GM12878 (cell line): ENCODE measurements at regions not wholly inside any gene's neighbourhood (a gene's known extent, or its start where the extent isn't known, plus 50 kb on each side); places are given as distances from the start of the nearest gene placed in this dataset.

Experiments
- ATAC-seq: fragments of 200-7000 bp; cut with Tn5 transposase; 3 replicates; pipeline ENCODE4 v1.9.1; 2020; ENCODE audit warnings: mild to moderate bottlenecking, moderate library complexity
- BruUV-seq: library from RNA; stranded (reverse); fragments of 400-500 nt; replicated peaks from 2 replicates; lab custom pipeline; 2021; lab: Mats Ljungman, UMichigan
- CTCF ChIA-PET: fragments of 300-600 bp; sonication (Branson Sonifier 250); formaldehyde crosslinking; extraction: SDS; loops from one replicate; lab custom pipeline; 2021; ENCODE audit warnings: inconsistent platforms; lab: Yijun Ruan, JAX
- POLR2A ChIA-PET: fragments of 350-600 bp; formaldehyde crosslinking; extraction: SDS; loops from one replicate; lab custom pipeline; 2021; ENCODE audit warnings: inconsistent platforms; lab: Charles Lee
- RAD21 ChIA-PET: fragments of 300-600 bp; sonication (Branson Sonifier 250); formaldehyde crosslinking; loops from one replicate; lab custom pipeline; 2023; ENCODE audit warnings: antibody characterized with exemption; ENCODE audit not compliant: unreplicated experiment; lab: Charles Lee
- SMC1A ChIA-PET: fragments of 300-600 bp; sonication (Branson Sonifier 250); formaldehyde crosslinking; loops from one replicate; lab custom pipeline; 2023; ENCODE audit not compliant: unreplicated experiment, uncharacterized antibody; lab: Charles Lee
- DNase-seq: peaks from one replicate; pipeline ENCODE4 v3.0.0-alpha.2; 2011; ENCODE audit warnings: low read depth, low spot score
- FAIRE-seq: peaks from 3 replicates; lab custom pipeline; 2011; peaks lifted over from hg19 to GRCh38; lab: Jason Lieb, UNC
- H2AFZ ChIP-seq: 2 replicates; pipeline ENCODE4 v1.6.0; 2011; ENCODE audit warnings: low read depth, low read length, control low read depth; ENCODE audit not compliant: control insufficient read depth
- H3K27ac ChIP-seq: 2 replicates; pipeline ENCODE4 v1.5.1; 2011; ENCODE audit warnings: control low read depth; ENCODE audit not compliant: control insufficient read depth, insufficient read depth
- H3K27me3 ChIP-seq, 2 experiments: replicated peaks in 1 of 2; 2 replicates each; pipeline versions ENCODE4 v1.6.0 to v1.6.1; 2011; ENCODE audit warnings: low read length in 1 of 2; ENCODE audit not compliant: control insufficient read depth in 2 of 2, insufficient read depth in 2 of 2
- H3K36me3 ChIP-seq, 2 experiments: 2 replicates each; pipeline ENCODE4 v1.5.1; 2011; ENCODE audit warnings: low read length in 1 of 2; ENCODE audit not compliant: control insufficient read depth in 2 of 2, insufficient read depth in 2 of 2
- H3K4me1 ChIP-seq: 2 replicates; pipeline ENCODE4 v1.6.1; 2011; ENCODE audit warnings: mild to moderate bottlenecking, low read length, moderate library complexity, mixed read lengths; ENCODE audit not compliant: control insufficient read depth, insufficient read depth
- H3K4me2 ChIP-seq: 2 replicates; pipeline ENCODE4 v1.6.0; 2011; ENCODE audit warnings: control low read depth; ENCODE audit not compliant: control insufficient read depth, insufficient read depth
- H3K4me3 ChIP-seq: fragments of 200-600 bp; sonication (generic); 2 replicates; pipeline ENCODE4 v1.5.1; 2016
- H3K79me2 ChIP-seq: 2 replicates; pipeline ENCODE4 v1.6.0; 2011; ENCODE audit warnings: low read length; ENCODE audit not compliant: control insufficient read depth, insufficient read depth
- H3K9ac ChIP-seq: 2 replicates; pipeline ENCODE4 v1.8.0; 2011; ENCODE audit warnings: low read length, control low read depth, mixed read lengths; ENCODE audit not compliant: control insufficient read depth, insufficient read depth
- H3K9me3 ChIP-seq: replicated peaks from 3 replicates; pipeline ENCODE4 v1.5.1; 2011; ENCODE audit warnings: mild to moderate bottlenecking, low read length; ENCODE audit not compliant: control insufficient read depth, insufficient read depth
- H4K20me1 ChIP-seq: 2 replicates; pipeline ENCODE4 v1.6.0; 2011; ENCODE audit not compliant: control insufficient read depth, insufficient read depth
- BCL11A ChIP-seq: IDR thresholded peaks from 2 replicates; pipeline ENCODE4 v1.6.1; 2011; ENCODE audit warnings: low read depth, low read length
- ETV6 ChIP-seq, 2 experiments: fragments of 450-650 bp in 1 of 2; IDR thresholded peaks in 1 of 2; conservative IDR thresholded peaks in 1 of 2; 2 replicates each; pipeline ENCODE4 v1.6.1; 2014; ENCODE audit warnings: antibody characterized with exemption in 1 of 2, borderline replicate concordance in 1 of 2, low read depth in 1 of 2, mild to moderate bottlenecking in 1 of 2, moderate library complexity in 1 of 2
- JUND ChIP-seq: IDR thresholded peaks from 2 replicates; pipeline ENCODE4 v1.6.1; 2012; ENCODE audit warnings: low read depth, mild to moderate bottlenecking, low read length, improper control_type of control experiment, moderate library complexity
- MYB ChIP-seq: fragments of 150-350 bp; IDR thresholded peaks from 2 replicates; pipeline ENCODE4 v1.6.1; 2014; ENCODE audit warnings: mild to moderate bottlenecking, low read depth, low read length, borderline replicate concordance
- NR2F1 ChIP-seq: fragments of 450-650 bp; conservative IDR thresholded peaks from 2 replicates; pipeline ENCODE4 v1.6.1; 2017; ENCODE audit warnings: mild to moderate bottlenecking
- POLR2A ChIP-seq: IDR thresholded peaks from 2 replicates; pipeline ENCODE4 v1.6.1; 2011; ENCODE audit warnings: low read depth, mild to moderate bottlenecking, low read length
- WGBS: methylation state at CpG from one replicate; pipeline ENCODE4 v1.1.6; 2016; ENCODE audit warnings: low lambda C conversion rate; ENCODE audit not compliant: insufficient replicate concordance, insufficient coverage; ENCODE audit errors: missing lambda C conversion rate; 5-methylcytosine and 5-hydroxymethylcytosine counted together
- in situ Hi-C: fragments of 300-500 bp; cut with MboI; formaldehyde crosslinking; loops from 9 replicates; pipeline ENCODE4 v1.14.3; 2018; ENCODE audit warnings: mixed read lengths
- intact Hi-C: fragments of 100-400 bp; cut with micrococcal nuclease; formaldehyde crosslinking; loops from one replicate; pipeline ENCODE4 v1.14.2; 2022; ENCODE audit not compliant: unreplicated experiment
- TF ChIP-seq, protein P1 (sequence below): fragments of 450-650 bp; IDR thresholded peaks from 2 replicates; pipeline ENCODE4 v1.6.1; 2018; ENCODE audit warnings: borderline replicate concordance, mild to moderate bottlenecking; ENCODE audit not compliant: partially characterized antibody

DNA sequence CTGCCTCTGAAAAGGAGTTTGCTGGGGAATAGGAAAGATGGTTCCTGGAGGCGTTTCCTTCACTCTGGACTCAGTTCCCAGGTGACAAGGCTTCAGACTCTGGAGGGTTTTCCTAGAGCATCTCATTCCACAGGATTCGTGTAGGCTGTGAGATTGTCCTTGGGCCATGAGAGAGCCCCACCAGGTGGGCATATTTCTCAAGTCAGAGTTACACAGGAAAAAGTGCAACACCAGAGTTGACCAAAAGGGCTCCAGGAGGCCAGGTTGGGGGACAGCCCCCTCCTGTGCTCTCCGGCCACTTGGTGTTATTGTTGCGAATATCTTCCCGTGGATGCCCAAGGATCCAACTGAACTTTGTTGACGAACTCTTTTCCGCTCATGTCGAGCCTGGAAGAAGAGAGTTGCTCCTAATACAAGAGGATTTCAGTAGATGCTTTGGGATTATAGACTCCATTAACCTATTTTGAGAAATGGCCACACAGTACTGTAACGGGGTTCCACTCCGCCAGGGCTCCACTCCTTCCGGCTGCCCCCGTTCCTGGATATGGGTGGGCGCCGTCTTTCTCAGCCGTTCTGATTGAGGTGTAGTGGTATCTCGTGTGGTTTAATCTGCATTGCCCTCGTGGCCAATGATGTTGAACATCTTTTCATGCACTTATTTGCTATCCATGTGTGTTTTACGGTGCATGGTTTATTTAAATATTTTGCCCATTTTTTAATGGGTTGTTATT, 580.3 kb downstream of the BRD1 start (continued):
- TF ChIP-seq POLR2A (no peak), JUND (no peak)
- TF ChIP-seq, protein P1, sequence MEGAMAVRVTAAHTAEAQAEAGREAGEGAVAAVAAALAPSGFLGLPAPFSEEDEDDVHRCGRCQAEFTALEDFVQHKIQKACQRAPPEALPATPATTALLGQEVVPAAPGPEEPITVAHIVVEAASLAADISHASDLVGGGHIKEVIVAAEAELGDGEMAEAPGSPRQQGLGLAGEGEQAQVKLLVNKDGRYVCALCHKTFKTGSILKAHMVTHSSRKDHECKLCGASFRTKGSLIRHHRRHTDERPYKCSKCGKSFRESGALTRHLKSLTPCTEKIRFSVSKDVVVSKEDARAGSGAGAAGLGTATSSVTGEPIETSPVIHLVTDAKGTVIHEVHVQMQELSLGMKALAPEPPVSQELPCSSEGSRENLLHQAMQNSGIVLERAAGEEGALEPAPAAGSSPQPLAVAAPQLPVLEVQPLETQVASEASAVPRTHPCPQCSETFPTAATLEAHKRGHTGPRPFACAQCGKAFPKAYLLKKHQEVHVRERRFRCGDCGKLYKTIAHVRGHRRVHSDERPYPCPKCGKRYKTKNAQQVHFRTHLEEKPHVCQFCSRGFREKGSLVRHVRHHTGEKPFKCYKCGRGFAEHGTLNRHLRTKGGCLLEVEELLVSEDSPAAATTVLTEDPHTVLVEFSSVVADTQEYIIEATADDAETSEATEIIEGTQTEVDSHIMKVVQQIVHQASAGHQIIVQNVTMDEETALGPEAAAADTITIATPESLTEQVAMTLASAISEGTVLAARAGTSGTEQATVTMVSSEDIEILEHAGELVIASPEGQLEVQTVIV = no peak

DNA sequence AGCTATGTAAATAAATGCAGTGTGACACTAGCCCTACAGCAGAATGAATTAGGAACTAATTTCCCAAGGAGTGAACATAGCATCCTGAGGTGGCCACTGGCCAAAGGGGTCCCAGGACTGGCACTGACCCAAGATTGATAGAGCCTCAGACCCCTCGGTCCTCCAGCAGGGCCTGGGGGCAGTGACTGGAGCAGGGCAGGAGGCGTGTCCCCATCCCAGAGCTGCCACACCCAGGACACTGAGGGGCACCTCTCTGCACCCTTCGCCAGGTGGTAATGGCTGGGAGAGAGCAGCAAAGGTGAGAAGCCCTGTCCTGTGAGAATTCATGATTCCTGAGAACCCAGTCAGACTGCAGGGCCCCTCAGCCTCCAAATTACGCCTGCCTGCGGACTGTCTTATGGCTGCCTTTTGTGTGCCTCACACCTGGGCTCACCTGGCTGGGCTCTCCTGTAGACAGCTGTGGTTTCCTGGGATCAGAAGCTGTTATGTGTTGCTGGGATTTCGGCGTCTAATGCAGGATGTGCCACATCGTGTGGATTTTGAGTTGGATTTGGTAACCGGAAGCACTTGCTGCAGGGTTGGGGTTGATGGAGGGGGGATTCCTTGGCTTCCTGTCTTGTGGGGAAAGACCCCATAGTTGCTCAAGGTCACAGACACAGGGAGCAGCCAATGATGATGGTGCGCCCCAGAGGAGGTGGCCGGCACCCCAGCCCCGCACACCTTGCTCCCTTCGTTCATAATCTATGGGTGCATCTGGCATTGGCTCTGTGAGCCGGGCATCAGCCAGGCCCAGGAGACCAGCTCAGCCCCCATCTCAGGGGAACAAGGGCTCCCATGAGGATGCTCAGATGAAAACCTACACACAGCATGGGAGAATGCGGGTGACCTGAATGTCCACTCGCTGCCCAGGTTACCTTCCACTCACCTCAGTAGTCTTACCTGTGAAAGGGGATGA, 582.9 kb downstream of the BRD1 start:
- H3K4me1 ChIP-seq = no peaks in the 10 kb centered on the region
- intact Hi-C loops = no loop called here
- ChIA-PET CTCF (no interaction called here), RAD21 (no interaction called here), SMC1A (no interaction called here), POLR2A (no interaction called here)
- H2AFZ ChIP-seq = no peak overlapping the region
- in situ Hi-C loops = no loop called here
- H3K79me2 ChIP-seq = no peaks in the 10 kb centered on the region
- ATAC-seq = no peak
- FAIRE-seq = no peak
- no peak overlapping the region for H3K4me3 ChIP-seq
- H3K27me3 ChIP-seq = no peaks in the 10 kb centered on the region
- DNase-seq = no peak
- no peaks in the 10 kb centered on the region for H3K36me3 ChIP-seq
- H3K9ac ChIP-seq = no peak overlapping the region
- TF ChIP-seq MYB = no peak
- no peak for TF ChIP-seq NR2F1
- no peak for TF ChIP-seq BCL11A
- TF ChIP-seq ETV6 (conservative IDR thresholded peaks at IDR 0.05 in 1 of 2, IDR thresholded peaks at IDR 0.05 in 1 of 2; ENCODE audit: borderline replicate concordance in 1 of 2, low read depth in 1 of 2) = no peak
- H4K20me1 ChIP-seq = no peaks in the 10 kb centered on the region
- WGBS = 45% methylated on average over 16 of the region's 16 CpGs
- no TSS peak for BruUV-seq
- no peaks in the 10 kb centered on the region; the same call in 2 of the 3 replicates for H3K9me3 ChIP-seq
- H3K4me2 ChIP-seq = no peak overlapping the region
- no peak overlapping the region for H3K27ac ChIP-seq
